PFSK-1 (cell line): ENCODE measurements at regions not wholly inside any gene's neighbourhood (a gene's known extent, or its start where the extent isn't known, plus 50 kb on each side); places are given as distances from the start of the nearest gene placed in this dataset.

Source experiments
- FOXP2 ChIP-seq: optimal IDR thresholded peaks from 2 replicates; pipeline ENCODE3; 2011; ENCODE audit warnings: borderline replicate concordance, control low read depth, inconsistent platforms; ENCODE audit not compliant: insufficient read depth; ENCODE audit errors: extremely low read length, extremely low read depth
- POLR2AphosphoS5 ChIP-seq: IDR thresholded peaks from 2 replicates; pipeline ENCODE4 v1.6.1; 2012; ENCODE audit warnings: low read depth, mild to moderate bottlenecking, control low read depth, low read length, moderate library complexity
- SIN3A ChIP-seq: IDR thresholded peaks from 2 replicates; pipeline ENCODE4 v1.6.1; 2012; ENCODE audit warnings: mild to moderate bottlenecking, low read length, moderate library complexity, borderline replicate concordance; ENCODE audit not compliant: insufficient read depth
- TAF1 ChIP-seq: IDR thresholded peaks from 2 replicates; pipeline ENCODE4 v1.6.1; 2012; ENCODE audit warnings: low read length, control low read depth, borderline replicate concordance; ENCODE audit not compliant: insufficient read depth
- TF ChIP-seq, protein P1 (sequence below), 2 experiments: IDR thresholded peaks; 2 replicates each; pipeline versions ENCODE4 v1.6.1 to v1.8.0; 2011 to 2012; ENCODE audit warnings: low read depth in 2 of 2, low read length in 2 of 2, control low read depth in 1 of 2, inconsistent platforms in 1 of 2, mild to moderate bottlenecking in 1 of 2, moderate library complexity in 1 of 2; ENCODE audit not compliant: insufficient read depth in 1 of 2

- TF ChIP-seq SIN3A (no peak), POLR2AphosphoS5 (no peak), TAF1 (no peak)
- TF ChIP-seq, protein P1, sequence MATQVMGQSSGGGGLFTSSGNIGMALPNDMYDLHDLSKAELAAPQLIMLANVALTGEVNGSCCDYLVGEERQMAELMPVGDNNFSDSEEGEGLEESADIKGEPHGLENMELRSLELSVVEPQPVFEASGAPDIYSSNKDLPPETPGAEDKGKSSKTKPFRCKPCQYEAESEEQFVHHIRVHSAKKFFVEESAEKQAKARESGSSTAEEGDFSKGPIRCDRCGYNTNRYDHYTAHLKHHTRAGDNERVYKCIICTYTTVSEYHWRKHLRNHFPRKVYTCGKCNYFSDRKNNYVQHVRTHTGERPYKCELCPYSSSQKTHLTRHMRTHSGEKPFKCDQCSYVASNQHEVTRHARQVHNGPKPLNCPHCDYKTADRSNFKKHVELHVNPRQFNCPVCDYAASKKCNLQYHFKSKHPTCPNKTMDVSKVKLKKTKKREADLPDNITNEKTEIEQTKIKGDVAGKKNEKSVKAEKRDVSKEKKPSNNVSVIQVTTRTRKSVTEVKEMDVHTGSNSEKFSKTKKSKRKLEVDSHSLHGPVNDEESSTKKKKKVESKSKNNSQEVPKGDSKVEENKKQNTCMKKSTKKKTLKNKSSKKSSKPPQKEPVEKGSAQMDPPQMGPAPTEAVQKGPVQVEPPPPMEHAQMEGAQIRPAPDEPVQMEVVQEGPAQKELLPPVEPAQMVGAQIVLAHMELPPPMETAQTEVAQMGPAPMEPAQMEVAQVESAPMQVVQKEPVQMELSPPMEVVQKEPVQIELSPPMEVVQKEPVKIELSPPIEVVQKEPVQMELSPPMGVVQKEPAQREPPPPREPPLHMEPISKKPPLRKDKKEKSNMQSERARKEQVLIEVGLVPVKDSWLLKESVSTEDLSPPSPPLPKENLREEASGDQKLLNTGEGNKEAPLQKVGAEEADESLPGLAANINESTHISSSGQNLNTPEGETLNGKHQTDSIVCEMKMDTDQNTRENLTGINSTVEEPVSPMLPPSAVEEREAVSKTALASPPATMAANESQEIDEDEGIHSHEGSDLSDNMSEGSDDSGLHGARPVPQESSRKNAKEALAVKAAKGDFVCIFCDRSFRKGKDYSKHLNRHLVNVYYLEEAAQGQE (IDR thresholded peaks at IDR 0.05; ENCODE audit: insufficient read depth in 1 of 2, low read depth in 2 of 2, low read length in 2 of 2): no peak
Measured at GRCh38 chr21:24353492-24353891, 1253.8 kb downstream of the MRPL39 start.

DNA sequence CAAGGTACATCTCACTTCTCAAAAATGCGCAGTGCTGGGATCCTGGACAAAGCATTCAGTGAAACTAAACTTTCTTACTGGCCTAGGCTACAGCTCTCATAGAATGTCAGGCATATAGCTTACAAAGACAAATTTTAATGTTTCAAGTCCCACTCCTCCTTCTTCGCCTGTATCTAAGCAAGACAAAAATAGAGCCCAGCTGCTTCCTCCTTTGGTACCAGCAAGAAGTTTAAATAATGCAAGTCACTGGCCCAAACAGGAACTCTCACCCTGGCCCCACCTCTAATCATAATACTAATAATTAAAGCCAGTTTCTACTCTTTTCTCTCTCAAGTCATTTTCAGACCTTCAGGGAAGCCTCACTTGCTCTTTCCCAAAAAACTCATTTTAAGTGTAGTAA, 1267.9 kb downstream of the MRPL39 start:
- no peak for TF ChIP-seq POLR2AphosphoS5
- no peak for TF ChIP-seq FOXP2
- TF ChIP-seq, protein P1 (IDR thresholded peaks at IDR 0.05; ENCODE audit: insufficient read depth in 1 of 2, low read depth in 2 of 2, low read length in 2 of 2): no peak
- TF ChIP-seq SIN3A: no peak
- TF ChIP-seq TAF1: no peak

- TF ChIP-seq POLR2AphosphoS5: no peak
- TF ChIP-seq TAF1: no peak
- TF ChIP-seq SIN3A: no peak
- no peak for TF ChIP-seq FOXP2
- TF ChIP-seq, protein P1 (IDR thresholded peaks at IDR 0.05; ENCODE audit: insufficient read depth in 1 of 2, low read depth in 2 of 2, low read length in 2 of 2): no peak
Measured at GRCh38 chr21:24336491-24336890, 1270.8 kb downstream of the MRPL39 start.

DNA sequence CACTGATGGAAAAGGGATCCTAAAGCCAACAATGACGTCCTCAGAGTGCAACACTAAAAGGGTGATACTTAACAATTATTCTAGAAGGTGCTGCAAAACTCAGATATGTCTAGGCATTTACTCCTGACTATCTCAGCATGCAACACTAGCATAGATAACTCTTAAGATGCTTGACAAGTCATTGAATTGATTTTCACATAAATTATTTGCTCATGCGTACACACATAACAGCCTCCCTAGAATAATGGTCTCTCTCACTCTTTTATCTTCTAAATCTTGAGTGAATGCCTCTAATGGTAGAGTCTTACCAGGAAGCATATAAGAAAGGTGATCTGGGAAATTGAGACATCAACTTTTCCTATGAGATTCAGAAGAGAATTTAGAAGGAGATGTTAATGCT, 1283.7 kb downstream of the MRPL39 start:
- TF ChIP-seq, protein P1 (IDR thresholded peaks at IDR 0.05; ENCODE audit: insufficient read depth in 1 of 2, low read depth in 2 of 2, low read length in 2 of 2): no peak
- TF ChIP-seq TAF1 (no peak), SIN3A (no peak), POLR2AphosphoS5 (no peak), FOXP2 (no peak)

DNA sequence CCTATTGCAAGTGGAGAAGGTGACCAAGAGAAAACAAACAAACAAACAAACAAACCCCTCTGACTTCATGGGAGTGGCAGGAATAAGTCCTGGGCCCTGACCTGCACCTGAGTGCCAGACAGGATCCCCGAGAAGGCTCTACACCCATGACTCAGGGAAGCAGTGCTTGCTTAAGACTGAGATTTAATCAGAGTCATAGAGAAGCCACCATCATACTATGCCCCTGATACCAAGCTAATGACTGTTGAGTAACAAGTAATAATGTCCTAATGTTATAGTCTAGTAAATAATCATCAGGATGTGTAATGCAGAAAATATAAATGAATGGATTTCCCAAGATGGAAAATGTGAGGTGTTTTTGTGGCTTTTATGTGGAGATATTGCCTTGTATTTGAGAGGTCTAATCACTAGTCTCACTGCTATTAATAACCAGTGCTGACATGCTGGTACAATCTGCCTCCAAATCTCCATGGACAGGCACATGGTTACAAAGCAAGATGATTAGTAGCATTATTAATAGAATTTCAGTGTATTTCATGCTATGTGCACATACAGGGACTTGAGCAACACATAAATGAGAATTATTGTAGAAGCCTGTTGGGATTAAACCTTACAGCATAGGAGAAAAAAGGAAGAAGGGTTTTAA, 1290.9 kb downstream of the MRPL39 start:
- TF ChIP-seq POLR2AphosphoS5 (no peak), TAF1 (no peak), SIN3A (no peak)
- TF ChIP-seq, protein P1 (IDR thresholded peaks at IDR 0.05; ENCODE audit: insufficient read depth in 1 of 2, low read depth in 2 of 2, low read length in 2 of 2): no peak
